Lower leg skin (tissue), 3 donors: ENCODE measurements at regions not wholly inside any gene's neighbourhood (a gene's known extent, or its start where the extent isn't known, plus 50 kb on each side); places are given as distances from the start of the nearest gene placed in this dataset.

Source experiments
- CTCF ChIP-seq, 3 donors: fragments of 450-650 bp; IDR thresholded peaks; one replicate each; pipeline ENCODE4 v1.5.1; 2016; ENCODE audit warnings: antibody characterized with exemption in 3 of 3, mild to moderate bottlenecking in 3 of 3, moderate library complexity in 2 of 3
- POLR2A ChIP-seq, 2 donors: fragments of 450-650 bp; IDR thresholded peaks; one replicate each; pipeline ENCODE4 v1.6.1; 2016 to 2017; ENCODE audit warnings: antibody characterized with exemption in 2 of 2, mild to moderate bottlenecking in 1 of 2, moderate library complexity in 1 of 2

GRCh38 chr9:73863924-73864323 lies 633.2 kb upstream of the RORB start:
- no peak for TF ChIP-seq CTCF (IDR thresholded peaks at IDR 0.05)
- no peak for TF ChIP-seq POLR2A (IDR thresholded peaks at IDR 0.05)
